ENCODE measurements at regions not wholly inside any gene's neighbourhood (a gene's known extent, or its start where the extent isn't known, plus 50 kb on each side); places are given as distances from the start of the nearest gene placed in this dataset.

GRCh38 chr3:43948013-43948412, 257.3 kb downstream of the ABHD5 start:
- no peak for DNase-seq
- no peak for TF ChIP-seq POLR2A (IDR thresholded peaks at IDR 0.05)
- TF ChIP-seq, protein P1, sequence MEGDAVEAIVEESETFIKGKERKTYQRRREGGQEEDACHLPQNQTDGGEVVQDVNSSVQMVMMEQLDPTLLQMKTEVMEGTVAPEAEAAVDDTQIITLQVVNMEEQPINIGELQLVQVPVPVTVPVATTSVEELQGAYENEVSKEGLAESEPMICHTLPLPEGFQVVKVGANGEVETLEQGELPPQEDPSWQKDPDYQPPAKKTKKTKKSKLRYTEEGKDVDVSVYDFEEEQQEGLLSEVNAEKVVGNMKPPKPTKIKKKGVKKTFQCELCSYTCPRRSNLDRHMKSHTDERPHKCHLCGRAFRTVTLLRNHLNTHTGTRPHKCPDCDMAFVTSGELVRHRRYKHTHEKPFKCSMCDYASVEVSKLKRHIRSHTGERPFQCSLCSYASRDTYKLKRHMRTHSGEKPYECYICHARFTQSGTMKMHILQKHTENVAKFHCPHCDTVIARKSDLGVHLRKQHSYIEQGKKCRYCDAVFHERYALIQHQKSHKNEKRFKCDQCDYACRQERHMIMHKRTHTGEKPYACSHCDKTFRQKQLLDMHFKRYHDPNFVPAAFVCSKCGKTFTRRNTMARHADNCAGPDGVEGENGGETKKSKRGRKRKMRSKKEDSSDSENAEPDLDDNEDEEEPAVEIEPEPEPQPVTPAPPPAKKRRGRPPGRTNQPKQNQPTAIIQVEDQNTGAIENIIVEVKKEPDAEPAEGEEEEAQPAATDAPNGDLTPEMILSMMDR (IDR thresholded peaks at IDR 0.05): no peak
- Histone ChIP-seq H3K27ac (no peak overlapping the region), H3K4me3 (no peak overlapping the region), H3K4me1 (no peaks in the 10 kb centered on the region), H3K9me3 (no peaks in the 10 kb centered on the region), H3K27me3 (peaks cover 0 to 44% (median 0%) of the 10 kb centered on the region in 4 donors), H3K36me3 (no peaks in the 10 kb centered on the region)
- intact Hi-C loops (cut with DNase I): no loop called here
- WGBS, 2 donors: 62 to 65% methylated on average over 4 to 5 of the region's 5 CpGs

GRCh38 chr3:43949594-43949993, 258.9 kb downstream of the ABHD5 start:
- 56 to 66% methylated on average over 2 to 6 of the region's 6 CpGs for WGBS, 2 donors
- no peak overlapping the region for H3K27ac ChIP-seq
- peaks cover 0 to 52% (median 0%) of the 10 kb centered on the region in 4 donors for H3K27me3 ChIP-seq
- TF ChIP-seq, protein P1 (IDR thresholded peaks at IDR 0.05): no peak
- TF ChIP-seq POLR2A (IDR thresholded peaks at IDR 0.05): no peak
- H3K4me1 ChIP-seq: no peaks in the 10 kb centered on the region
- no peak for DNase-seq
- no peak overlapping the region for H3K4me3 ChIP-seq
- intact Hi-C loops (cut with DNase I): no loop called here
- H3K9me3 ChIP-seq: no peaks in the 10 kb centered on the region
- no peaks in the 10 kb centered on the region for H3K36me3 ChIP-seq

DNA sequence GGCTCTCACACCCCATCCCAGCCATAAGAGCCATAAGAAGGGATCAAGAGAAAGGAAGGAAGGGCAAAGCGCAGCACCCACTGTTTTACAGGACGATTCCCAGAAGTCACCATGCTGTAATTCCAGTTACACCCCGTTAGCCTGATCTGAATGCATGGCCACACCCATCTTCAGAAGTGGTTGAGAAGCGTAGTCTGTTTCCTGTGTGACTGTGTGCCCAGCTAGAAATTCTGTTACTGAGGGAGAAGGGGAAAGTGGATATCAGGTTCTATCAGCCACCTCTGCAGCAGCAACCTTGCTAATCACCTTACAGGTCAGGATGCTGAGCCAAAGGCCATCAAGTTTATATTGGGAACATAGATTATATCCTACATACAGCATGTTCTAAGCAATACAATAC, 260.0 kb downstream of the ABHD5 start:
- Histone ChIP-seq H3K27me3 (peaks cover 0 to 51% (median 0%) of the 10 kb centered on the region in 4 donors), H3K4me1 (no peaks in the 10 kb centered on the region), H3K27ac (no peak overlapping the region), H3K4me3 (no peak overlapping the region), H3K9me3 (no peaks in the 10 kb centered on the region), H3K36me3 (no peaks in the 10 kb centered on the region)
- WGBS, 2 donors: 61% methylated on average over 4 of the region's 4 CpGs; no CpG with 5 or more reads in 1 of the 2 donors
- DNase-seq: no peak
- intact Hi-C loops (cut with DNase I): no loop called here
- TF ChIP-seq, protein P1 (IDR thresholded peaks at IDR 0.05): no peak
- no peak for TF ChIP-seq POLR2A (IDR thresholded peaks at IDR 0.05)

DNA sequence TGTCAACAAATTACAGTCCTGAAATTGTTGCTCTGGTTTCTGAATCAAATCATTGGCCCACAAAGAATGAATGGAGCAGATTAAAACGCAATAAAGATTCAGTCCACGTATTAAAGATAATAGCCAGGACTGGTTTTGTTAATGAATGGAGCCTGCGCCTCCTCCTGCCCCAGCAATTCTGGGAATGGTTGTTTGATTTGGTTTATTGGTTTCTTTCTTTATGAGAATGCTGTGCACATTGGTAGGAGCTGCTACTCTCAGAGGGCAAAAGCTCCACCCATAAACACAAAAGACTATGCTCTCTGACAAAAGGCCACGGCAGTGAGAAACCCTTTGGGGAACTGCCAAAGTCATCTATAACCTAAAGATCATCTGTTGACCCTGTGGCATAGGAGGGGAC, 261.1 kb downstream of the ABHD5 start:
- H3K4me1 ChIP-seq: no peaks in the 10 kb centered on the region
- H3K27me3 ChIP-seq: peaks cover 0 to 52% (median 0%) of the 10 kb centered on the region in 4 donors
- H3K27ac ChIP-seq: no peak overlapping the region
- no peak for DNase-seq
- 49 to 78% methylated on average over 4 of the region's 4 CpGs for whole genome bisulfite sequencing, 2 donors
- H3K36me3 ChIP-seq: no peaks in the 10 kb centered on the region
- no peaks in the 10 kb centered on the region for H3K9me3 ChIP-seq
- TF ChIP-seq POLR2A (IDR thresholded peaks at IDR 0.05): no peak
- TF ChIP-seq, protein P1 (IDR thresholded peaks at IDR 0.05): no peak
- intact Hi-C loops (cut with DNase I): no loop called here
- no peak overlapping the region for H3K4me3 ChIP-seq

DNA sequence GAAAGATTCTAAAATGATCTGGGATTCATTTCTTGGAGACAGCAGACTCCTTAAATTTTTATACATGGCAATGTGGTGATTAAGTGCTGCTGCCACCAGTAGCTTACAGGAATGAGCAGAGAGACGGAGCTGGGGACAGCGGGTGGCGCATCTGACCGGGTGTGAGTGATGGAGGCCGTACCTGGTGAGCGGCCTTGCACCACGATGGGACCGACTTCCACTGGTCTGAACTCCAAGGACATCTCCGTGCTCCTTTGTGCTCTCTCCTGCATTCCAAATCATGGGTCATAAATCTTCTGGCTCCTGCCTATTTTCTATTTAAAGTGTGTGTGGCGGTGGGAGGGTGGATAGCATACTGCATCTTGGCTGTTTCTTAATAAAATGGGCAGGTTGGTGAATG, 262.6 kb downstream of the ABHD5 start:
- Histone ChIP-seq H3K36me3 (no peaks in the 10 kb centered on the region), H3K27me3 (peaks cover 0 to 58% (median 0%) of the 10 kb centered on the region in 4 donors), H3K27ac (no peak overlapping the region), H3K4me1 (no peaks in the 10 kb centered on the region), H3K4me3 (no peak overlapping the region), H3K9me3 (no peaks in the 10 kb centered on the region)
- TF ChIP-seq, protein P1 (IDR thresholded peaks at IDR 0.05): no peak
- TF ChIP-seq POLR2A (IDR thresholded peaks at IDR 0.05): no peak
- DNase-seq: no peak
- intact Hi-C loops (cut with DNase I): no loop called here
- 80 to 82% methylated on average over 10 of the region's 10 CpGs for WGBS, 2 donors
